ENCODE measurements at regions not wholly inside any gene's neighbourhood (a gene's known extent, or its start where the extent isn't known, plus 50 kb on each side); places are given as distances from the start of the nearest gene placed in this dataset.

GRCh38 chr3:189567766-189568420 is 63.3 kb upstream of the TP63 start:
- H3K27ac ChIP-seq: no peak overlapping the region
- no peak for TF ChIP-seq CTCF (IDR thresholded peaks at IDR 0.05)

GRCh38 chr3:189568961-189569360 is 62.2 kb upstream of the TP63 start:
- TF ChIP-seq ZFX (IDR thresholded peaks at IDR 0.05; ENCODE audit: borderline replicate concordance): no peak
- no peak for TF ChIP-seq CTCF (IDR thresholded peaks at IDR 0.05)
- no peak overlapping the region for H3K27ac ChIP-seq

- TF ChIP-seq CTCF (IDR thresholded peaks at IDR 0.05): no peak
- TF ChIP-seq ZFX (IDR thresholded peaks at IDR 0.05; ENCODE audit: borderline replicate concordance): no peak
- no peak overlapping the region for H3K27ac ChIP-seq
These were observed 61.7 kb upstream of the TP63 start for GRCh38 chr3:189569473-189569872.

GRCh38 chr3:189570916-189571315 is 60.3 kb upstream of the TP63 start:
- TF ChIP-seq CTCF (IDR thresholded peaks at IDR 0.05) (no peak), ZFX (IDR thresholded peaks at IDR 0.05; ENCODE audit: borderline replicate concordance) (no peak)
- H3K27ac ChIP-seq: no peak overlapping the region

- TF ChIP-seq CTCF (IDR thresholded peaks at IDR 0.05) (no peak), ZFX (IDR thresholded peaks at IDR 0.05; ENCODE audit: borderline replicate concordance) (no peak)
- no peak overlapping the region for H3K27ac ChIP-seq
These were observed 58.9 kb upstream of the TP63 start for GRCh38 chr3:189572249-189572648.

GRCh38 chr3:189573004-189573403 is 58.2 kb upstream of the TP63 start:
- no peak for TF ChIP-seq CTCF (IDR thresholded peaks at IDR 0.05)
- no peak for TF ChIP-seq ZFX (IDR thresholded peaks at IDR 0.05; ENCODE audit: borderline replicate concordance)
- no peak overlapping the region for H3K27ac ChIP-seq

- no peak overlapping the region for H3K27ac ChIP-seq
- TF ChIP-seq CTCF (IDR thresholded peaks at IDR 0.05): no peak
- no peak for TF ChIP-seq ZFX (IDR thresholded peaks at IDR 0.05; ENCODE audit: borderline replicate concordance)
These were observed 54.7 kb upstream of the TP63 start for GRCh38 chr3:189576486-189576885.
